ENCODE measurements at regions not wholly inside any gene's neighbourhood (a gene's known extent, or its start where the extent isn't known, plus 50 kb on each side); places are given as distances from the start of the nearest gene placed in this dataset.
"Not testable (repeated sequence)": the region's sequence is repeated elsewhere in the genome, so short reads cannot be mapped to it uniquely, and the experiment has no call there.

DNA sequence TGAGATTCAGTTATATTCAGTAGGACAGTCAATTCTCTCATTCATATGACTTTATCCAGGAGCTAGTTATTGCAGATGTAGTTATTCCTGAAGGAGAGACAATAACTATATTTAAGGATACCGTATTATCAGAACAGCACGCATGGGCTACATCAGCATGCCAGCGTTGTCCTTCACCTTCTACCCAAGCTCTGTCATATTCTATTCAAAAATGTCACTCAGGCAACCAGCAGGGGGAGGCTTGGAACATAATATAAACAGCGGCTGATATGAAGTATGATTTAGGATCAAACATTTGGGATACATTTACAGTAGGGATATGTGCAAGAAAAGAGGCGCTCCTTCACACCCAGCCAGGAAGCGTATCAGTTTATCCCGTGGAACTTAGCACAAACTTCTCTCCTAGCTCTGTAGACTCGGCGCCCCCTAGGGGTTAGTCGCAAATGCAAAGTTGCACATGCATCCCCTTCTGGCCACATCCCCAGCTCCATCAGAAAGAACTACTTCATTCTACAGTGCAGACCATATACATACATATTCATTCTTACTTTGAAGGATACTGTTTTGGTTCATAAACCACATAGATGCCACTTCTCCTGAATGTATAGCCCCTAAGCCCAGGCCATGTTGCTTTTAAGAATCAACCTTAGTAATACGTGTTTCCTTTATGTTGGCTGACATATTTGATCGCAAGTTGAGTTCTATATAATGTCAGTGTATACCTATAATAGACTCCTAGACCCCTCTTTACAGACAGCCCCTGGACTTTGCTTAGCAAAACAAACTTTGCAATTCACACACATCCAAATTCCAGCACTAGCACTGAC, 759.4 kb downstream of the ADCYAP1 start:
- DNase-seq (ENCODE audit: low read depth in 3 of 3) = no peak

DNA sequence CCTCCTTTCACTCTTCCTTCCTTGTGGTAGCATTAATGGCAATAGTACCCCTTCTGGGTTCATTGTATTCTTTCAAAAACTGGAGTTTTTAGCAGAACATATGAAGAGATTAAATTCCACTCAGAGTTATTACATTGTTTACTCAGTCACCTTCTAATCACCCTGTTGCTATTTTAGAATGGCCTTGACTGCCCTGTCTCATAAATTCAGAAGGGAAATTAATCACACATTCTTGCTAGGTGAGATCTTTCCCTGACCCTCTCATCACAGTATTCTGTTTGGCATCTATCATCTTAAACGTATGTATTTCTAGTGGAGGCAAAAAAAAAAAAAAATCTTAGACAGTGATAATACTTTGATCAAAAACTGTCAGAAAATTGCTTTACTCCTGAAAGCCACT, 760.4 kb downstream of the ADCYAP1 start:
- no peak for DNase-seq (ENCODE audit: low read depth in 3 of 3)

DNA sequence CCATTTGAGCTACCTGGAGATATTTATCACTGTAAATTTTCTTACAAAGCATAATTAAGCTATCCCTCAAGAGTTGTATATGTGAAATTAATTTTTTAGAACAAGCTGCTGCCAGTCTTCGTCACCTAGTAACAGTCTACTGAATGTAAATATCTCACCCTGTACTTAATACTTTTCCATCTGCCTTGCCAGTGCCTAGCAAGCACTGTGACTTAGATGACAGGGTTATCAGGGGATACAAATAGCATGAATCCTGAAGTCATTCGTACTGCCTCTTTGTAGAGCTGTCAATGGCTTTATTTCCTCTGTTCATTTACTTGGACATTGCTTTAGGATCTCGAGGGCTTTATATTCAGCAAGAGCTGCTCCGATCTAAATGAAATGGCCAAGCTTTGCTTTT, 763.6 kb downstream of the ADCYAP1 start:
- DNase-seq (ENCODE audit: low read depth in 3 of 3) = no peak

DNA sequence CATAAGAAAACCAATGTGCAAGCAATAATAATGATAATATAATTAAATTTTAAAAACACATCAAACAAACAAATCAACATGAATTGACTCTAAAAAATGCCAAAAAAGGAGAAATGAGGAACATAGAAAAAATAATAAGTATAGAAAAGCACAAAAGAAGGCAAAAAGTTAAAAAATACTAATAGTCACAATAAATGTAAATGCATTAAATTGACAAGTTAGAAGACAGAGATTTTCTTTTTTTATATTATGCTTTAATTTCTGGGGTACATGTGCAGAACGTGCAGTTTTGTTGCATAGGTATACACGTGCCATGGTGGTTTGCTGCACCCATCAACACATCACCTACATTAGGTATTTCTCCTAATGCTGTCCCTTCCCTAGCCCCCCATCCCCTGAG, 767.0 kb downstream of the ADCYAP1 start:
- not testable (repeated sequence) for DNase-seq (ENCODE audit: low read depth in 3 of 3)

DNA sequence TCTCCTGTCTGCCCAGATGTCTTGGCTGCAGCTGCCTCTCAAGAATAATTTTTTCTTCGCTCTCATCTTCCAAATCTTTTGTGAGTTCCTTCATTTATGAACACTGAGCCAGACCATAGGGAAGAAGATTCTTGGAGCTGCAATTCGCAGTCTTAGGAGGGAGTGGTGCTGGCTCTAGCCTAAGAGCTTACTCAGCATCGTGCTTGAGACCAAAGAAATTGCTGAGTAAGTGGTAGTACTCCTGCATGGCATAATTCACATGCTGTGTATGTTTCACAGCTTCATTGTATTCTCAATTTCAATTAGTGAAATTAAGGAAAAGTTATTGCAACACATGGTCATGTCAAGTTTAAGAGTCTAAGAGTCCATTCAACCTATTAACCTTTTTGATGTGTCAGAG, 771.7 kb downstream of the ADCYAP1 start:
- no peak for DNase-seq (ENCODE audit: low read depth in 3 of 3)

DNA sequence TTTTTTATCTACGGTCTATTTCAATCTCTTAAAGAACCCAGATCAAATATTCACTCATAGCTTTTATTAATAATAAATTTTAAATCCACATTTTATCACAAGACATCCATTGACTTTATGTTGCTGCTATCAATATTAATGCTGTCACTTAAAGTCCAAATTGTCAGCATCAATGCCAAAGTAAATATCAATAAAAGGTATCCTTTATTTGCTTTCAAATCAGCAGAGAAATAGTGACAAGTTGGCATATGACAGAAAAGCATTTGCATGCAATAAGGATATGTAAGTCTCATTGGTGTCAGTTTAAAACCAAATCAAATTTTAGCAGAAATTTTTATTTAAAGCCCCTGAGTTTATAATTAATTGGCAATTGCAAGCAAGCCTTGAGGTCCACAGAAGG, 775.4 kb downstream of the ADCYAP1 start:
- DNase-seq (ENCODE audit: low read depth in 3 of 3) = no peak

DNA sequence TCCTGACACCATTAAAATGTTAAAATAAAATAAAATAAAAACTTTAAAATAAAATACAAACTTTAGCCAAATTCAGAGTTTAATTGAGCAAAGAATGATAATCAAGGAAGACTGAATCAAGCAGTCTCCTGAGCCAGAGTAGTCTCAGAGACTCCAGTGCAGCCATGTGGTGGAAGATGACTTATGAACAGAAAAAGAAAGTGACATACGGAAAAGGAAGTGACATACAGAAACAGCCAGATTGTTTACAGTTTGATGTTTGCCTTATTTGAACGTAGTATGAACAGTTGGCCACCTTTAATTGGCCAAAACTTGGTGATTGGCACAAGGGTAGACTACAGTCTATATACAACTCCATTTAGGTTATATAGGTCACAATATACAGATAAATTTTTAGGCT, 787.2 kb downstream of the ADCYAP1 start:
- DNase-seq (ENCODE audit: low read depth in 3 of 3) = no peak

DNA sequence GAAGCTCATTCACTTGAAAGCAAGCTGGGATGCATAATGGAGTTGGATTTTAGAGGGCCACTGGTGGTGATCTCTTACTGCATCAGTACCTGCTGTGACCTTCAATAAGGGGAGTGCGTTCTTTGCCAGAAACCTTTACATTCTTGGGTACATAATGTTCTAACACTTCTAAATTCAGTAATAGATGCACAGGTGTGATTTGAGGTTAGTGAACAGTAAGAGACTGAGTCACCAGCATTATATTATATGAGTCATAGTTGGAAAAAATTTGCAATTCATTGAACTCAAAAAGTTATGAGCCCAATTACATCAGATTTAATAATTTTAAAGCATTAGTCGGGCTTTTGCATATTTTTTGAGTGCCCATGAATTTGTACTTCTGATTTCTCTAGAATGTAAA, 803.3 kb downstream of the ADCYAP1 start:
- DNase-seq (ENCODE audit: low read depth in 3 of 3) = no peak

DNA sequence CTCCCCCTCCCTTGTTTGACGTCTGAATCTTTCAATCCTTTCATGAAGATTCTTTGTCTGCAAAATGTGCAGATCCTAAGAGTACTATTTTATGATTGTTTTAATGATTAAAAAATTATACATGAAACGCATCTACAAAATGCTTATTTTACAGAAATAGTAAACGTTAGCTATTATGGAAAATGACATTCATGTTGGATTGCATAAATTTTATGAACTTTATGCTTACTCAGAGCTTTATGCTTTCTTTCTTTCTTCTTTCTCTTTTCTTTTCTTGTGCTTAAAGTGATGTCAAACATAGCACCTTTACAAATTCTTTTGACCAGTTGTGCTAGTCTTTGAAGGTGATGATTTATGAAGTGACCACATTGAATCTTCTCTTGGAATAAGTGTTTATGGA, 805.4 kb downstream of the ADCYAP1 start:
- DNase-seq (ENCODE audit: low read depth in 3 of 3) = no peak

DNA sequence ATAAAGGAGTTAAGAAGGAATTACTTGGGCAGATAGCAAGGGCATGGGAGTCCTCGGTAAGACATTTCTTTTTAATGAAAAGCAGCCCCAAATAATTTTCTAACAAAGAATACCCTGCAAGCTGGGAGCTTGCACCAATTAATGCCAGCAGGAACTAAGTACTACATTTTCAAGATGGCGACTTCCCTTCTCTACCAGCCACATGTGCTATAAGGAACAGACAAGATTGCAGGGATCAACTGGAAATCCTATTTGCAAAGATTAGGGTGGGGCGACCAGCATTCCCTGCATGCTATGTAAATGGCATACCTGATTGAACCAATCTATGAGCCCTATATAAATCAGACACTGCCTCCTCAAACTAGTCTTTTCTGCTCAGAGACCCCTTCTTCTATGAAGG, 827.5 kb downstream of the ADCYAP1 start:
- no peak for DNase-seq (ENCODE audit: low read depth in 3 of 3)

DNA sequence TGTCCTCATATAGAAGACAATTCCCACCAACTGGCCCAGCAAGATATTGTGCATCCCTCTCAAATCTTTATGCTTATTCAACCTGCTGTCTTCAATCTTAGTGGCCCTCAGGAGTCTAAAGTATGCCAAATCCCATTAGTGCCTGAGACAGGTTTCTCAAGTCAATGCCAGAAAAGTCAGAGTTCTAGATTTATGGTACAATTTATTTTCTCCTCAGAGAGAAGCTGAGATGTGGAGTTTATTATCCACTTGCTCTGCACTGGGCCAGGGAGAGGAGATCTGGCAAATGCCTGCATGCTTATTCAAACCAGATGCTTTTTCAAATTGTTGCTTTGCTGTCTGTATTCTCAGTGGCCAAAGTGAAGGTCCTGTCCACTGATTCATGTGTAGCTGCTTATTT, 825.2 kb downstream of the METTL4 start:
- no peak for DNase-seq (ENCODE audit: low read depth in 3 of 3)

DNA sequence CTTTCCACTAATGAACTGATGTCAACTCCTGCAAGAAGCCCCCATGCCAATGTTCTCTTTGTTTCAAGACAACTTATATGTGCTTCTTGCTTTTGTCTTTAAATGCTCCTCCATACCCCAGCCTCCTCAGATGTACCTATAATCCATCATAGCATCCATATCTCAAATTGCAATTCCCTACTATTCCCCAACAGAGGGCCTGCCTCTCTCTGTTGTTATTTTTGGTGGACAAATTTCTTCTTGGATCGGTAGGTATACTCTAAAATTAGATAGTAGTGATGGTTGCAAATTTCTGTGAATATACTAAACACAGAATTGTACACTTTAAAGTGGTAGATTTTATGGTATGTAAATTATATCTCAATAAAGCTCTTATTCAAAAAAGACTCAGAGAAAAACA, 820.1 kb downstream of the METTL4 start:
- no peak for DNase-seq (ENCODE audit: low read depth in 3 of 3)

DNA sequence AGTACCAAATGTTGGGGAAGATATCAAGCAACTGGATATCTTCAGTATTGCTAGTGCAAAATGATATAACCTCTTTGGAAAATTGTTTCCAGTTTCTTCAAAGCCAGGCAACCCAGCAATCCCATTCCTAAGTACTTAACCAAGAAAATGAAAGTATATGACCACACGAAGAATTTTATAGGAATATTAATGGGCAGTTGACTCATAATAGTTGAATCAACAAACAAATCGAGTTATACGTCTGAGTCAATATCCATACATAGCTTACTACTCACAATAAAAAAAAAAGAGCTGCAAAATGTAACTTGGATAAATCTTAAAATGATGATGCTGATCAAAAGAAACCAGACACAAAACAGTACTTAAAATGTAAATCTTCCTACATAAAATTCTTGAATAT, 810.4 kb downstream of the METTL4 start:
- DNase-seq (ENCODE audit: low read depth in 3 of 3) = no peak

DNA sequence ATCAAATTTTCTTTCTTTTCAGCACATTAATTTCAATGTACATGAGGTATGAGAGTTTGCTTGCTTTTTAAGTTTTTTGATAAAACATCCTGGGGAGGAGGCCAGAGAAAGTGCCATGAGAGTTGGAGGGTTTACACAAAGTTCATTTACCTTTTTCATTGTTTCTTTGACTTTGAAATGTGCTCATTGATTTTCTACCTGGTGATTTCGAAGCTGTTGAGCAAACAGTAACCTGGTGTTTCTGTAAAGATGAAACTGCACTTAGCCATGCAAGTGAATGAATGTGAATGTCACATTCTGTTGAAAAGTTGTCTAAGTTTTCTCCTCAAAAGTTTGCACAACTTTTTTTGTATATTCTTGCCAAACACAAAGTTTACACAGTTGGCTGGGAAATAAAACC, 797.0 kb downstream of the METTL4 start:
- no peak for DNase-seq (ENCODE audit: low read depth in 3 of 3)

DNA sequence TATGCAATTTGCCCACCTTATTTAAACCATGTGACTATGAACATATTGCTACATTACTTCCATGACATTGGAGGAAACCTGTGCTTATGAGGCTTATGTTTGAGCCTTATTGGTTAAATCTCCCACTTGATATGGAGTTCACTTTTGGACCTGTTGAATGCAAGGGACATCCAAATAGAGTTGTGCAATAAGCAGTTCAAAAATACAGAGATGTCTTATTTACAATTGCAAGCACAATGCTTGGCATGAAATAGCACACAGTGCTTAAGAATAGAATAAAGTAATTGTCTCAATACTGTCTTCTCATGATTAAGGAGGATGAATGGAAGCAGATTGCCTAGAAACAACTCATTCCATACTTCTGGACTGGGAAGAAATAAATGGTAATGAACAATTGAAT, 793.5 kb downstream of the METTL4 start:
- DNase-seq (ENCODE audit: low read depth in 3 of 3) = no peak

DNA sequence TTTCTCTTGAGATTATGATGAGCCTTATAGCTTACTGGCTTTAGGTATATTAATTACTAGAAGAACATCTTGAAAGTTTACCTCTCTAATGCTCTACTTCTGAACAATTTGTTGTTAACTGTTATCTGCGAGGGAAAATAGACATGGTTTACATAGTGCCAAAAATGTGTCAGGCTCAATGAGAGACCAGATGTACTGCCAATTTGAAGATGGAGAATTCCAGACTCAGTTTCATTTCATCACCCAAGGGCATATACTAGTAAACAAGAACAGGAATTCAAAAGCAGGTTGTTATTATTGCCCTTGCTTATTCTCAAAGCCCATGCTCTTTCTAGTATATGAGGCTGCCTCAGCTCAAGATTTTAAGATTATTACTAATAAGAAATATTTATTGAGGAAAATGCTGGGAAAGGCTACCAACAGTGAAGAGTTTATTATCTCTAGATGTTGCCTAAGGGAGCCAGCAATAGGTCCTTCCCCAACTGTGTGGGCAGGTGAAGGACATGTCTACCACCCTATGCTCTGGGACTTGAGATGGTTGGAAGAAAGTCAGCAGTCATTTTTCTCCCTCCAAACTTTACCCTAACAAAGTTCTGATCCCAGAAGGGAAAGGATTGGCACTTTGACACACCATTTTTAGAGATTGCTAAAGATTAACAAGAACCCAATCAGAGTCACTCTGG, 792.7 kb downstream of the METTL4 start:
- DNase-seq (ENCODE audit: low read depth in 3 of 3) = no peak

DNA sequence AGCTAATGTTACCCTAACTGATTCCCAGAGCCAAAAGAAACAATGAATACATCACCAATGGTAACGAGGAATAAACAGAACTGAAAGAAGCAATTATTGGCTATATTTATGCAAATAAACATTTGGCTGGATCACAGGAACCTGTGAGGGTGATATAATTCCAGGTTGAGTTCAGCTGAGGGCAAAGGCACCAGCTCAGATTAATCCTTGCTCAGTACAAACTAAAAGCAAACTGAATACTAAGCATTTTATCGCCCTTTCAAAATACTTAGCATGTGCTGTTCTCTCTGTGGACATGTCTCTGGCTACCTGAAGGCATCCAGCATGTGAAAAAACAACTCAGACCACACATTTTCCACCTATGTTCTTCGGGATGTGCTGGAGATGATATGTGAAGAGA, 791.7 kb downstream of the METTL4 start:
- no peak for DNase-seq (ENCODE audit: low read depth in 3 of 3)

DNA sequence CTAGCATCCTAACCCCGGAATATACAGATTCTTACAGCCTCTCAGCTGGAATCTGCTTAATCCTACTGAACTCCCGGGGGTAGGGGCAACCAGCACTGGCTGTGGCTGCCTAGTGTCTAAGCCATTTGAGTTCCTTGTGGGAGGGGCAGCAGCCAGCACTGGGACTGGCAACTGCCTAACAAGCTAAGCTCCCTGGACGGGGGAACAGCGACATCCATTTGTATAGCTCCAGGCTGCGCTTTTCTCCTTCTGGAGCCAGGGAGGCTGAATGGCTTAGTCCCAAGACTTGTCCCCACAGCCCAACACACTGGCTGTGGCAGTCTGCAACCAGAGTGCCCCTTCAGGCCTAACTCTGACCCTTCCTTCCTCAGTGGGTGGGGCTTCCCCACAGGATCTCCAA, 787.2 kb downstream of the METTL4 start:
- DNase-seq (ENCODE audit: low read depth in 3 of 3) = no peak

DNA sequence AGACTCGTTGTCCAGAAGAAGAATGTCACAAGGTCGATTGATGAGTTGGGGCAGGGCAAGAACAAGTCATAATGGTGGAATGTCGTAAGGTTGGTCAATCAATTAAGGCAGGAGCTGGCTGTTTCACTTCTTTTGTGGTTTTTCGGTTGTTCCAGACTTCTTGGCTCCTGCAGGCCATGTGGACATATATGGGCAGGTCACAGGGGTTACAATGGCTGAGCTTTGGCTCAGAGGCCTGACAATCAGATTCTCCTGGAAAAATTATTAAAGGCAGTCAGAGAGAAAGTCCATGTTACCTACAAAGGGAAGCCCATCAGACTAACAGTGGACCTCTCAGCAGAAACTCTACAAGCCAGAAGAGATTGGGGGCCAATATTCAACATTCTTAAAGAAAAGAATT, 785.3 kb downstream of the METTL4 start:
- DNase-seq (ENCODE audit: low read depth in 3 of 3) = not testable (repeated sequence)

DNA sequence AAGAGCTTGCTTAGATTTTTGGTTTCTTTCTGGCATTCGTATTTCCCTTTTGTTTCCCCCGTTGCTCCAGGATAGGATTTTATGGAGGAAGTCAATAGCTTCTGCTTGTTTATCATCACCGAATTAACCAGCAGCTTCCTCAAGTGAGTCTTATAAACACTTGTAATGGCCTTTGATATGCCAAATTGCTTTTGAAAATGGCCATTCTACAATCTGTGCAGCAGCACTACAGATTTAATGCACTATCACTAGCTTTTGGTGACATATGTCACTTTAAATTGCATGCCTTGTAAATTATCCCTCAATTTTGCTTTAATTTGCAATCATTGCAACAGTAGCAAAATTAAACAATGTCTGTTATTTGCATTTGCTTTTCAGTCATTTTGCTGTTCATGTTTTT, 774.7 kb downstream of the METTL4 start:
- DNase-seq (ENCODE audit: low read depth in 3 of 3) = no peak

DNA sequence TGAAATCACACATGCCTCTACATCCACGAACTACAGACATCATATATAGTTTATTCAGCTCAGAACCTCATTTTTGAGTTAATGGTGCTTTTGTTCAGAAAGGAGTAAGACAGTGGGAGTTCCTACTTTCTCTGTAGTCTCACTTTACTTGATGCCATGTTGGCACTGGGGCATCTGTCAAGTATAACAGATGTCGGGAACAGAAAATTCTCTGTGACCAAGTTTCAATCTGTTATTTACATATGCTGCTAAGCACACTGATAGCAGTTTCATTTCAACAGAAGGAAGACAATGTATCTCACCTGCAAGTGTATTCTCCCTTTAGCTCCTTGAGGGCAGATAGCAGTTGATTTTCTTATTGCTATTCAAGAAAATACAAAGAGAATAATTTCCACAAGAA, 774.1 kb downstream of the METTL4 start:
- DNase-seq (ENCODE audit: low read depth in 3 of 3) = no peak

DNA sequence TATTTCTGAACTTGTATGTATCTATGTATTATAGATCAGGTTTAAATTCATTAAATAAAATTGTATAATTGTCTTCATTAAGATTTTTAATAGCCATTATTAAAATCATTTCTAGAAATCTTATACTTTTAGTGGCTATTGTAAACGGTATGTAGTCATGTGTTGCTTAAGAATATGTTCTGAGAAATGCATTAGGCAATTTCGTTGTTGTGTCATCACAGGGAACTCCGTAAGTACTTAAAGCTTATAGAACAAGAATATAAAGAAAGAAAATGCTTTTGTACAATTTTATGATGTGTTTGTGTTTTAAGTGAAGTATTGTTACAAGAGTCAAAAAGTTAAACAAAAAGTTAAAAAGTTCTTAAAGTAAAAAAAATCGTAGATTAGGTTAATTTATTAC, 765.8 kb downstream of the METTL4 start:
- DNase-seq (ENCODE audit: low read depth in 3 of 3) = no peak

DNA sequence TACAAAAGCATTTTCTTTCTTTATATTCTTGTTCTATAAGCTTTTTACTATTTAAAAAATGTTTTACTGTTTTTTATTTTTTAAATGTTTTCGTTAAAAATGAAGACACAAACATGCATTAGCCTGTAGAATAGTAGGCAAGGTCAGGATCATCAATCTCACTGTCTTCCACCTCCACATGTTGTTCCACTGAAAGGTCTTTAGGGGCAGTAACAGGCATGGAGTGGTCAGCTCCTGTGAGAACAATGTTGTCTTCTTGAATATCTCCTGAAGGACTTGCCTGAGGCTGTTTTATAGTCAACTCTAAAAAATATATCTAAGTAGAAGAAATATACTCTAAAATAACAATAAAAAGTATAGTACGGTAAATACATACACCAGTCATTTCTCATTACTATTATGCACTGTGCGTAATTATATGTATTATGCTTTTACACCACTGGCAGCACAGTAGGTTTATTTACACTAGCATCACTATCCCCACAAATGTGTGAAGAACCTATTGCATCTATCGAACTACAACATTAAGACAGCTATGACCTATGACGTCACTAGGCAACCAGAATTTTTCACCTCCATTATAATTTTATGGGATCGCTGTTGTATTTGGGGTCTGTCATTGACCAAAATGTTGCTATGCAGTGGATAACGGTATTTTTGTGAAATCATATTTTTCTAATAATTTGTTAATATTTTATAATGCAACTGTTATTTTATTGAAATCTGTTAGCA, 764.3 kb downstream of the METTL4 start:
- no peak for DNase-seq (ENCODE audit: low read depth in 3 of 3)

Data from stimulated activated CD4-positive, alpha-beta T cell treated with anti-CD3 and anti-CD28 coated beads, TNF-alpha, amount 100 ng/mL, for 4 hours (primary cell).